HG03439 (cell line): ENCODE measurements at regions not wholly inside any gene's neighbourhood (a gene's known extent, or its start where the extent isn't known, plus 50 kb on each side); places are given as distances from the start of the nearest gene placed in this dataset.

Experiments used
- ATAC-seq: cut with Tn5 transposase; IDR thresholded peaks from one replicate; pipeline ENCODE4 v1.9.1; 2021; ENCODE audit warnings: mild to moderate bottlenecking, moderate library complexity; ENCODE audit not compliant: unreplicated experiment

DNA sequence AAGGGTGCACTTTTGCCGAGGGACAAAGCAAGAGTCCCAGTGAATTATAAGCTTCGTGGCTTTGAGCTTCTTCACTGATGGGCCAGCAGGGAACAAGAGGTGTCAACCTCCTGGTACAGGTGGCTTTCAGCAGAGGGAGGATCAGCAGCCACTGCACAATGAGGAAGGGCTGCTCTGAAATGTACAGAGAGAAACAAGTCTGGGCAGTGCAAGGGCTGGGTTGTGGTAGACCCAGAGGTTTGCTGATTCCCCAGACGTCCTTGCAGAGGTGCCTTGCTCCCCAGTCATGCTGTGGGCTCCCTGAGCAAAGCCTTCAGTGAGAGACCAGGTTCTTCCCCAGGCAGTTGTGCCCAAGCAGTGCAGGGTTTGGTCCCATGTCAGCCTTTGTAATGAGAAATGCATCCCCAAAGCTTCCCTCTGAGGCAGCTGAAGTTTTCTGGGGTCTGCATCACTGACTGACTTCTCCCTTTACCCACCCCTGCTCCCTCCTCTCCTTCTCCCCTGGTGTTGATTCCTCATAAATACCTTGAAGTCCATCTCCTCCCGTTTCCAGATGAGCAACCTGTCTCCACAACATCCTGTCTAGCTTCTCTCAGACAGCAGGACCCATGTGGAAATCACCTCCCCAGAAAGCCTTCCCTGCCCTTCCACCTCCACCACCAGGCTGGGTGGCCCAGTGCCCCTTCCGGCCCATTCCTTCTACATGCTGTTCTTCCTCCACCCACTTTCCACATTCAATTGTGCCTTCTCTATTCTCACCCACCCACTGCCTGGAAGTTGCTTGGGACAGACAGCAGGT, 599.6 kb upstream of the ADAMTS16 start:
- no peak for ATAC-seq

DNA sequence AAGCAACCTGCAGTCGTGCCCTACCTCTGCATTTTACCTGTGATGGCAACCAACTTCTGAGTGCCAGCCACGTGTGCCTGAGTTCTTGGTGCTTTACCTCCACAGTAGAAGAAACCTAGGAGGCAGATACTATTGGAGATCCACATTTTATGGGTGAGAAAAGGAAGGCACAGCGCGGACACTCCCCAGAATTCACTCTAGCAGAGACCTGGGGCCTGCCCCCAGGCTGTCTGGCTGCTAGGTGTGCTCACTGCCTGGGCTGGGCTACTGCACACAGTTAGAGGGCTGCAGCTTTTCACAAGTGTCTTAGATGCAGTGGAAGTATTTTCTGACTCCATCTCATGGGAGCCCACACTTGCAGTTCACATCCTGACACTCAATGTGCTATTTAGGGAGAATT, 598.8 kb upstream of the ADAMTS16 start:
- ATAC-seq: no peak

- no peak for ATAC-seq
Measured at GRCh38 chr5:4542145-4542778, 597.9 kb upstream of the ADAMTS16 start.

GRCh38 chr5:4544049-4544670, 596.0 kb upstream of the ADAMTS16 start:
- no peak for ATAC-seq

GRCh38 chr5:4547547-4547946, 592.6 kb upstream of the ADAMTS16 start:
- no peak for ATAC-seq

DNA sequence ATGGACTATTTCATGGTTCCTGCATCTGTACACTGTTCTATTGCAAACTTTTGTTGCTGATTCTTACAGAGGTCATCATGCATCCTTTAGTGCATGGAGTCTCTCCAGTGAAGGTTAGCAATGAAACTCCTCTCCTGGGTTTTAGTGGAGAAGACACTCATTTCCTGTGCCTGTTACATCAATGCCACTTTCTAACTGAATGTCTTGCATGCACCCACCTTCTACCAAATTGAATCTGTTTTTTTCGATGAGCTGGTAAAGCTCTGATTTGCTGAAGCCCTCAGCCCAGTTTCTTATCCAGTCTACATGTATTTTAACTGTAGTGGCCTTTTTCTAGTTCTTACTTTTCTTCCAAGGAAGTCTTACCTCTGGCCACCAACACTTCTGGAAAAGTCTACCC, 591.8 kb upstream of the ADAMTS16 start:
- no peak for ATAC-seq

DNA sequence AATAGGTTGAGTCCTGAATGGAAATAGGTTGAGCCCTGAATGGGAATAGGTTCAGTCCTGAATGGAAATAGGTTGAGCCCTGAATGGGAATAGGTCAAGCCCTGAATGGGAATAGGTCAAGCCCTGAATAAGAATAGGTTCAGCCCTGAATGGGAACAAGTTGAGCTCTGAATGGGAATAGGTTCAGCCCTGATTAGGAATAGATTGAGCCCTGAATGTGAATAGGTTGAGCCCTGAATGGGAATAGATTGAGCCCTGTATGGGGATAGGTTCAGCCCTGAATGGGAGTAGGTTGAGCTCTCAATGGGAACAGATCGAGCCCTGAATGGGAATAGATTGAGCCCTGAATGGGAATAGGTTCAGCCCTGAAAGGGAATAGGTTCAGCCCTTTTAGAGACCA, 590.8 kb upstream of the ADAMTS16 start:
- ATAC-seq: no peak

DNA sequence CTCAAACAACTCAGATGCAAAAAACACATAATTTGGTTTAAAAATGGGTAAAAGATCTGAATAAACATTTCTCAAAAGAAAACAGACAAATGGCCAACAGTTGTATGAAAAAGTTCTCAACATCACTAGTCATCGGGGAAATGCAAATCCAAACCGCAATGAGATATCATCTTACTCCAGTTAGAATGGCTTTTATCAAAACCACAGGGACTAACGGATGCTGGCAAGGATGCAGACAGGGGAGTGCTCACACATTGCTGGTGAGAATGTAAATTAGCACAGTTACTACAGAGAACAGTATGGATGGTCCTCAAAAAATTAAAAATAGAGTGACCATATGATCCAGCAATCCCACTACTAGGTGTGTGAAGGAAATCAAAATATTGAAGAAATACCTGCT, 589.1 kb upstream of the ADAMTS16 start:
- ATAC-seq: no peak

- no peak for ATAC-seq
Measured at GRCh38 chr5:4553130-4553529, 587.0 kb upstream of the ADAMTS16 start.

GRCh38 chr5:4553978-4554377, 586.2 kb upstream of the ADAMTS16 start:
- ATAC-seq: no peak

GRCh38 chr5:4555725-4556285, 584.3 kb upstream of the ADAMTS16 start:
- no peak for ATAC-seq

GRCh38 chr5:4561403-4561802, 578.7 kb upstream of the ADAMTS16 start:
- no peak for ATAC-seq

- no peak for ATAC-seq
Measured at GRCh38 chr5:4563400-4563799, 576.7 kb upstream of the ADAMTS16 start.

DNA sequence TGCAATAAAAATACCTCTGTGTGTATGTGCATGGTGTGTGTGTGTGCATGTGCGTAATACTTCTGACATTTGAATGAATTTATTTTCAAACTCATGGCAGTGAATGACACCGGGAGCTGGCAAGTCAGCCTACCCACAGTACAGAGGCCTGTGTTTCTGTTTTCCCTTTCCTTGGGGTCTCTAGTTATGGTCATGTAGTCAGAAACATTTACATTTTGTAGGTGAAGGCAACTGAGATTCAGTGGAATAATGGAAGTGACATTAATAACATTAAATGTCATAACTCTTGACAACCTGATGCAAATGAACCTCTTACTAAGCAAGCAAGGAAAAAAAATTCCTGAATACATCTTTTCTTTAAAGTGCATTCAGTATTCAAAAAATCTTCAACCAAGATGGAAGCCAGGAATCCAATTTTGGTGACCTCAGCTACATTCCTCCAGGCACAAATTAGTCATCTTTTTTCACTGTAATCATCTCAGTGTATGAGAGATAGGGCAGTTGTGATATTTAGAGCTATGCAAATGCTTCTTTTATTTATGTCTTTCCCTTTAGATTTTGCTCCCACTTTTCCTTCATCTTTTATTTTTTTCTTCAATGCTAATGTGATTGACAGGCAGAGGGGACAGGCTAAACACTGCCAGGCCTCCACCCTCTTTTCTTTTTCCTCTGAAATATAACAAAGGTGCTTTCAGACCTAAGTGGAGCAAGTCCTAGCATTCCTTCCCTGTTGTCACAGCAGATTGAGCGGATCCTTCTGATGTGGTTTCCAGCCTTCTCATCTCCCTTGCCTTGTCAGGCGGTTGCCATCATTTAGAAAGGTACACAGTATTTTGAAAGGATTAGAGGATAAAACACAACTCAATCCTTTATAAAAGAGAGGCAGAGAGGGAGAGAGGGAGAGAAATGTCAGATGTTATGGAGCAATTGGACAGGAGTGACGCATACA, 569.8 kb upstream of the ADAMTS16 start:
- no peak for ATAC-seq

GRCh38 chr5:4571248-4571948, 568.7 kb upstream of the ADAMTS16 start:
- ATAC-seq: no peak

DNA sequence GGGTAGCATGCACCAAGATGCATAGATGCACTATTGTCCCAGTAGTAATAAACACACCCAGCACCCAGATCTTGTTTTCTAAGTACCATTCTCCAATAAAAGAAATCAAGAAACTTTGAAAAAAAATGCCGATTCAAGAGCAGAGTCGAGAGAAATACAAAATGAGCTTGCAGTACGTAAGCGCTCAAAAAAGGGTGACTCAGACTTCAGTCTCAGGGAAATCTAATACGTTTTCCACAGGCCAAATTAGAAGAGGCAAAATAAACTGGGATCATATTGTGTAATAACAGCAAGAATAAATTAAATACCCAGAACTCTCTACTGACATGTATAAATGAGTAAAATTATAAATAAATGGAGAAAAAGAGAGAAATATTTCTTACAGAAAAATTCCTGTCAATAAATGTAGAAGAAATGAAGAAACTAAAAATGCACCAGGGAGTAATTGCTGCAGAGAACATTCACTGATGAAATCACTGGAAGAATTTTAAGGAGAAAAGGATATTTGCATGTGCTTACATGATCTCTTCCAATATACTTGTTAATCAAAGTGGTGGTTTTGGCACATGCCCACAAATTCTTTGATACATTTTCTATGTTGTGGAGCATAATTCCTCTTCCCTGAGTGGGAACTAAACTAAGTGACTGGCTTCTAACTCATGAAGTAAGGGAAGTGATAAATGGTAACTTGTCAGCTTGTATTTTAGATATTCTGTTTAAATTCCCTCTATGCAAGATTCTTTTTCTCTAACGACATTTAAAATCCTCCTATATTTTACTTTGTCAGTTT, 567.6 kb upstream of the ADAMTS16 start:
- ATAC-seq: no peak

DNA sequence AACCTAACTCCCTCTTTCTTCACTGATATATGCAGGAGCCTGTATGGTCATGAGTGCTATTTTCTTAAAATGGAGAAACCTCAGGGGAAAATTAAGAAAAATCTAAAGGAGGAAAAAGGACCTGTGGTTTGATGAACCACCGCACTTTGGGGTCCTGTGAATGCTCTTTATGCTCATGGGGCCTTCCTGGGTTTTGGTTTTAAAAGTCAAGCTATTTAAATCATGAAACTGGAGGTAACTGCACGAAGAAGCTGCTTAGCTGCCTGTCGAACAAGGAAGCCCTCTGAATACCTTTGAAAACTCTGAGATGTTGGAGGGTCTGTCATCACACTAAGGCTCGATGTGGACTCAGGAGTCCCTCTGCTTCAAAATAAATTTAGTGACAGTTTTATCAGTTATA, 564.5 kb upstream of the ADAMTS16 start:
- ATAC-seq: no peak

DNA sequence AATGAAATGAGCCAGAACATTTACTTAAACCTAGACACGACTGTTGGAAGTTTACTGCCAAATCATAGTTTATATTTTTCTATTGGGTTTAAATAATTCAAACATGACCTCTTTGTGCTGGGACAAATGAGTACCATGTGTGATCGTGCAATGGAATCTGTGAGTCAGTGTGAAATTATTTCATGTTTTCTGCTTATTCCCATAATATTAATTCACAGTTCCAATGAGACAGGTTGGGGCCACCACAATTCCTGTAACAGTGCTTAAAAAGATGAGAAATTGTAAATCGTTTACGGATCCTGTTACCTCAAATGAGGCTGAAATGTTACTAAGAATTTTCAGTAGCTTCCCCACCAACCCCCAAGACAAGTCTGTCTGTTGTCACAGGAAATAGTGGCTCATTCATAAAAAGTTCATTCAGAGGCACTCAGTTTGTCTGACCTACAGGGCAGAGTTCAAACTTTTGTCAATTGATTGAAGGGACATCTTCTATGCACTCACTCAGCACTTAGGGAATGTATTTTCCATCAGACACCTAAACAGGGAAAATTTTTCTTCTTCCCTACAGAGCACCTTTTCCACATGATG, 563.9 kb upstream of the ADAMTS16 start:
- no peak for ATAC-seq

- no peak for ATAC-seq
Measured at GRCh38 chr5:4576908-4577307, 563.2 kb upstream of the ADAMTS16 start.
